PC-3 (cell line): ENCODE measurements at regions not wholly inside any gene's neighbourhood (a gene's known extent, or its start where the extent isn't known, plus 50 kb on each side); places are given as distances from the start of the nearest gene placed in this dataset.

Source experiments
- ATAC-seq: fragments of 200-7000 bp; cut with Tn5 transposase; 2 replicates; pipeline ENCODE4 v1.9.1; 2020; ENCODE audit warnings: mild to moderate bottlenecking, moderate library complexity
- BruUV-seq: library from RNA; stranded (reverse); fragments of 400-500 nt; replicated peaks from 2 replicates; lab custom pipeline; 2021; lab: Mats Ljungman, UMichigan
- CTCF ChIA-PET: fragments of 300-600 bp; sonication (Branson Sonifier 250); formaldehyde crosslinking; loops from one replicate; lab custom pipeline; 2022; ENCODE audit warnings: antibody characterized with exemption; lab: Charles Lee
- POLR2A ChIA-PET: fragments of 300-600 bp; sonication (Branson Sonifier 250); formaldehyde crosslinking; loops from one replicate; lab custom pipeline; 2022; ENCODE audit warnings: antibody characterized with exemption; ENCODE audit not compliant: unreplicated experiment; lab: Charles Lee
- DNase-seq: peaks from one replicate; pipeline ENCODE4 v3.0.0-alpha.2; 2015
- H2AFZ ChIP-seq: fragments of 300-600 bp; sonication (generic); 2 replicates; pipeline ENCODE4 v1.6.0; 2016; ENCODE audit warnings: antibody characterized with exemption, low read length
- H3F3A ChIP-seq: fragments of 300-600 bp; sonication (generic); one replicate; pipeline ENCODE4 v1.6.0; 2017; ENCODE audit warnings: antibody characterized with exemption, low read length, control low read depth, mild to moderate bottlenecking; ENCODE audit not compliant: unreplicated experiment
- H3K27ac ChIP-seq: fragments of 300-600 bp; sonication (generic); 2 replicates; pipeline ENCODE4 v1.5.1; 2016; ENCODE audit warnings: mild to moderate bottlenecking, low read length
- H3K27me3 ChIP-seq: fragments of 300-600 bp; sonication (generic); 2 replicates; pipeline ENCODE4 v1.6.1; 2016; ENCODE audit warnings: low read length, mixed read lengths
- H3K36me3 ChIP-seq: fragments of 300-600 bp; sonication (generic); 2 replicates; pipeline ENCODE4 v1.6.1; 2016; ENCODE audit warnings: low read depth, mixed run types, low read length, mixed read lengths
- H3K4me1 ChIP-seq: fragments of 300-600 bp; sonication (generic); 2 replicates; pipeline ENCODE4 v1.5.1; 2016; ENCODE audit warnings: low read length; ENCODE audit not compliant: insufficient read depth
- H3K4me2 ChIP-seq: fragments of 300-600 bp; sonication (generic); 2 replicates; pipeline ENCODE4 v1.6.0; 2016; ENCODE audit warnings: low read length
- H3K4me3 ChIP-seq: fragments of 300-600 bp; sonication (generic); 2 replicates; pipeline ENCODE4 v1.5.1; 2016; ENCODE audit warnings: mild to moderate bottlenecking, low read length, mixed read lengths
- H3K79me2 ChIP-seq: fragments of 300-600 bp; sonication (generic); 2 replicates; pipeline ENCODE4 v1.6.1; 2017; ENCODE audit warnings: low read length, mixed read lengths
- H3K9ac ChIP-seq: fragments of 300-600 bp; sonication (generic); 2 replicates; pipeline ENCODE4 v1.6.0; 2016; ENCODE audit warnings: mild to moderate bottlenecking, low read length
- H3K9me2 ChIP-seq: fragments of 300-600 bp; sonication (generic); replicated peaks from 2 replicates; pipeline ENCODE4 v1.6.1; 2016; ENCODE audit warnings: mixed run types, low read length, mixed read lengths
- H3K9me3 ChIP-seq: fragments of 300-600 bp; sonication (generic); 2 replicates; pipeline ENCODE4 v1.6.1; 2016; ENCODE audit warnings: low read length, mixed read lengths
- H4K20me1 ChIP-seq: fragments of 300-600 bp; sonication (generic); 2 replicates; pipeline ENCODE4 v1.6.1; 2016; ENCODE audit warnings: low read length, mixed read lengths
- EZH2 ChIP-seq: fragments of 300-600 bp; sonication (generic); IDR thresholded peaks from one replicate; pipeline ENCODE4 v1.6.1; 2017; ENCODE audit warnings: antibody characterized with exemption, mild to moderate bottlenecking, low read length; ENCODE audit not compliant: unreplicated experiment
- EZH2phosphoT487 ChIP-seq: fragments of 300-600 bp; sonication (generic); IDR thresholded peaks from 2 replicates; pipeline ENCODE4 v1.6.1; 2018; ENCODE audit warnings: mild to moderate bottlenecking, antibody characterized with exemption, low read length, borderline replicate concordance
- intact Hi-C: fragments of 100-400 bp; cut with micrococcal nuclease; formaldehyde crosslinking; loops from 2 replicates; pipeline ENCODE4 v1.9.0; 2023
- TF ChIP-seq, protein P1 (sequence below): fragments of 300-600 bp; sonication (generic); conservative IDR thresholded peaks from 2 replicates; pipeline ENCODE4 v1.5.1; 2017; ENCODE audit warnings: antibody characterized with exemption, low read depth, mild to moderate bottlenecking, low read length

DNA sequence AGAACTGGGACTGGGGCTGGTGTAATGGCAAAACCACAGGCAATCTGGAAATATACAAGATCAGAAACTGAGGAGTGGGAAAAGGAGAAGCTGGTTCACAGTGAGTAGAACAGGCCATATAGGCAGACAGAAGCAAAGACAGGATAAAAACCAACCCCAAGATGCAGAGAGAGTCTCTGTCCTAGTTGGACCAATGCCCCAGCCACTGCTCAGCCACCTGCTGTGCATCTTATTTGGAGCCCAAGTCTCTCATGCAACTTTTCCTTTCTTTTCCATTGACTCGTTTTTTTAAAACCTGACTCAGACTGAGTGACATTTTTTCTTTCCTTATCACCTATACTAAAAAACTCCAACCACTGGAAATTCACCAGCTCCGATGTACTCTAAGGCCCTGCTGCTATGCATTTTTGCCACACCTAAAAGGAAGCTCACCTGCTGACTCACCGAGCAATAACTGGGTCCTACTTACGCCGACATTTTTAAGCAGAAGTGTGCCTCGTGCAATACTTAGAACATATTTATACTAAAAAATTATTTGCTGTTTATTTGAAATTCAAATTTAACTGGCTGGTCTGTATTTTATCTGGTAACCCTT, 100.8 kb upstream of the XYLT1 start:
- Histone ChIP-seq H3K79me2 (no peaks in the 10 kb centered on the region), H3K4me2 (no peak overlapping the region), H3K9ac (no peak overlapping the region), H3K36me3 (no peaks in the 10 kb centered on the region), H3K4me1 (no peaks in the 10 kb centered on the region), H3F3A (no peaks in the 10 kb centered on the region), H2AFZ (no peak overlapping the region), H3K27ac (no peak overlapping the region), H3K9me3 (no peaks in the 10 kb centered on the region), H3K9me2 (no peaks in the 10 kb centered on the region), H3K27me3 (no peaks in the 10 kb centered on the region), H3K4me3 (no peak overlapping the region), H4K20me1 (no peaks in the 10 kb centered on the region)
- intact Hi-C loops = no loop called here
- ATAC-seq (no peak), DNase-seq (no peak)
- ChIA-PET CTCF (no interaction called here), POLR2A (no interaction called here)
- BruUV-seq = no TSS peak
- TF ChIP-seq, protein P1, sequence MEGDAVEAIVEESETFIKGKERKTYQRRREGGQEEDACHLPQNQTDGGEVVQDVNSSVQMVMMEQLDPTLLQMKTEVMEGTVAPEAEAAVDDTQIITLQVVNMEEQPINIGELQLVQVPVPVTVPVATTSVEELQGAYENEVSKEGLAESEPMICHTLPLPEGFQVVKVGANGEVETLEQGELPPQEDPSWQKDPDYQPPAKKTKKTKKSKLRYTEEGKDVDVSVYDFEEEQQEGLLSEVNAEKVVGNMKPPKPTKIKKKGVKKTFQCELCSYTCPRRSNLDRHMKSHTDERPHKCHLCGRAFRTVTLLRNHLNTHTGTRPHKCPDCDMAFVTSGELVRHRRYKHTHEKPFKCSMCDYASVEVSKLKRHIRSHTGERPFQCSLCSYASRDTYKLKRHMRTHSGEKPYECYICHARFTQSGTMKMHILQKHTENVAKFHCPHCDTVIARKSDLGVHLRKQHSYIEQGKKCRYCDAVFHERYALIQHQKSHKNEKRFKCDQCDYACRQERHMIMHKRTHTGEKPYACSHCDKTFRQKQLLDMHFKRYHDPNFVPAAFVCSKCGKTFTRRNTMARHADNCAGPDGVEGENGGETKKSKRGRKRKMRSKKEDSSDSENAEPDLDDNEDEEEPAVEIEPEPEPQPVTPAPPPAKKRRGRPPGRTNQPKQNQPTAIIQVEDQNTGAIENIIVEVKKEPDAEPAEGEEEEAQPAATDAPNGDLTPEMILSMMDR = no peak
- TF ChIP-seq EZH2 (no peak), EZH2phosphoT487 (no peak)

DNA sequence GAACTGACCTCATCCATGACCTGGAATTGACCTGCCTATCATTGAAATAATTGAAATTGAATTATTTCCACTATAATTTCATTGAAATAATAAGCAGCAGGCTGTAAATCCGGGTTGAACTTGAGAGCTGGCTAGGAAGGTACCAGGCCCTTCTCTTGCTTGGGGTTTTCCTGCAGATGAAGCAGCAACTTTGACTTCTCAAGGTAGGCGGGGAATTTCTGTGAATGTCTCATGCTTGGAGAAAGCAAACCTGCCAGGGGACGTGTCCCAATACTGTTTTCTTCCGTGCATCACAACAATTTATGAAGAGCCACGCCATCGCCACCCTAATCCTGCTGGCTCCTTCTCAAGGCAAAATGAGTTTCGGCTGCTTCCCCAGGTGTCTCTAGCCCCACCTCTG, 97.5 kb upstream of the XYLT1 start:
- H3K27ac ChIP-seq = no peak overlapping the region

DNA sequence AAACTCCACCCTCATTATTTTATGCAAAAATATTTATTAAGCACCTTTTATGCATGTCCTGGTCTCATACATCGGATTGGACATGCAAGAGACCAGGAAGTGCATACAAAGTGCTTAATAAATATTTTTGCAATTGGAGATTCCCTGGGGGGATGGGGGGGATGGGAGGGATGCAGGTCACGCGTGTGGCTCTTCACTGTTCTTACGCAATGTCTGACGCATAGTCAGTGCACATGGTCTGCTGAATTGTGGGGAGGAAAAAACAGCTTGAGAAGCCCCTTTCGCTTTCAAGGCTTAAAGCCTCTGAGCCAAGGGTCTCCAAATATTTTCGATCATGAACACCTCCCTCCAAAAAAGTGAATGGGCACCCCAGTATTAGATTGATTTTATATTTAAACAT, 96.7 kb upstream of the XYLT1 start:
- ChIA-PET CTCF (no interaction called here), POLR2A (no interaction called here)
- Histone ChIP-seq H3K9ac (no peak overlapping the region), H3K9me2 (no peaks in the 10 kb centered on the region), H3K36me3 (no peaks in the 10 kb centered on the region), H3K4me1 (no peaks in the 10 kb centered on the region), H4K20me1 (no peaks in the 10 kb centered on the region), H3F3A (no peaks in the 10 kb centered on the region), H3K4me2 (no peak overlapping the region), H3K9me3 (no peaks in the 10 kb centered on the region), H3K27ac (no peak overlapping the region), H3K27me3 (no peaks in the 10 kb centered on the region), H2AFZ (no peak overlapping the region), H3K79me2 (no peaks in the 10 kb centered on the region), H3K4me3 (no peak overlapping the region)
- TF ChIP-seq EZH2phosphoT487 = no peak
- TF ChIP-seq, protein P1 = no peak
- intact Hi-C loops = no loop called here
- BruUV-seq = no TSS peak
- ATAC-seq (no peak), DNase-seq (no peak)

More for the DNA sequence above, 97.5 kb upstream of the XYLT1 start:
- no peak overlapping the region for H3K9ac ChIP-seq
- ATAC-seq (no peak), DNase-seq (no peak)
- H3K79me2 ChIP-seq = no peaks in the 10 kb centered on the region
- BruUV-seq = no TSS peak
- H3K27me3 ChIP-seq = no peaks in the 10 kb centered on the region
- no peak overlapping the region for H2AFZ ChIP-seq
- POLR2A ChIA-PET = no interaction called here
- TF ChIP-seq EZH2phosphoT487 = no peak
- TF ChIP-seq, protein P1 = no peak
- H3K4me2 ChIP-seq = no peak overlapping the region
- no peaks in the 10 kb centered on the region for H3K4me1 ChIP-seq
- no peaks in the 10 kb centered on the region for H3K36me3 ChIP-seq
- no peaks in the 10 kb centered on the region for H3K9me2 ChIP-seq
- CTCF ChIA-PET = no interaction called here
- H3K4me3 ChIP-seq = no peak overlapping the region
- intact Hi-C loops = no loop called here
- no peaks in the 10 kb centered on the region for H3K9me3 ChIP-seq
- H4K20me1 ChIP-seq = no peaks in the 10 kb centered on the region
- H3F3A ChIP-seq = no peaks in the 10 kb centered on the region
